SK-N-SH treated with all-trans-retinoic acid at 6 μM for 48 hours (cell line): ENCODE measurements at regions not wholly inside any gene's neighbourhood (a gene's known extent, or its start where the extent isn't known, plus 50 kb on each side); places are given as distances from the start of the nearest gene placed in this dataset.
"Not testable (repeated sequence)": the region's sequence is repeated elsewhere in the genome, so short reads cannot be mapped to it uniquely, and the experiment has no call there.

ENCODE experiments used
- ATAC-seq: fragments of 200-7000 bp; cut with Tn5 transposase; 3 replicates; pipeline ENCODE4 v1.9.1; 2020; ENCODE audit warnings: mild to moderate bottlenecking, moderate library complexity
- ARNTL ChIP-seq: fragments of 450-650 bp; formaldehyde crosslinking; IDR thresholded peaks from 2 replicates; pipeline ENCODE4 v1.5.0; 2020; ENCODE audit warnings: low read depth, mild to moderate bottlenecking, moderate library complexity, borderline replicate concordance
- BACH2 ChIP-seq: fragments of 250-450 bp; sonication (Bioruptor Pico); IDR thresholded peaks from 2 replicates; pipeline ENCODE4 v1.9.0; 2021; ENCODE audit warnings: mild to moderate bottlenecking, borderline replicate concordance
- CSRNP3 ChIP-seq: fragments of 250-450 bp; sonication (Bioruptor Pico); IDR thresholded peaks from 2 replicates; pipeline ENCODE4 v1.5.1; 2021; ENCODE audit warnings: mild to moderate bottlenecking, moderate library complexity
- ESRRG ChIP-seq: fragments of 250-450 bp; sonication (Bioruptor Pico); IDR thresholded peaks from 2 replicates; pipeline ENCODE4 v1.6.1; 2021; ENCODE audit warnings: mild to moderate bottlenecking
- GLIS3 ChIP-seq: fragments of 250-450 bp; sonication (Bioruptor Pico); IDR thresholded peaks from 2 replicates; pipeline ENCODE4 v1.5.0; 2020; ENCODE audit warnings: mild to moderate bottlenecking, moderate library complexity
- OSR1 ChIP-seq: fragments of 250-450 bp; sonication (Bioruptor Pico); IDR thresholded peaks from 2 replicates; pipeline ENCODE4 v1.8.0; 2022; ENCODE audit warnings: moderate library complexity, mild to moderate bottlenecking, inconsistent platforms
- PATZ1 ChIP-seq: fragments of 250-450 bp; sonication (Bioruptor Pico); IDR thresholded peaks from 2 replicates; pipeline ENCODE4 v1.8.0; 2020; ENCODE audit warnings: mild to moderate bottlenecking, moderate library complexity, borderline replicate concordance
- PPARA ChIP-seq: fragments of 250-450 bp; sonication (Bioruptor Pico); IDR thresholded peaks from 2 replicates; pipeline ENCODE4 v1.5.0; 2020; ENCODE audit warnings: mild to moderate bottlenecking, borderline replicate concordance
- RARB ChIP-seq: fragments of 250-450 bp; sonication (Bioruptor Pico); IDR thresholded peaks from 2 replicates; pipeline ENCODE4 v1.8.0; 2021; ENCODE audit warnings: mild to moderate bottlenecking, moderate library complexity
- SNAI2 ChIP-seq: fragments of 250-450 bp; sonication (Bioruptor Pico); IDR thresholded peaks from 2 replicates; pipeline ENCODE4 v1.5.0; 2020; ENCODE audit warnings: mild to moderate bottlenecking, moderate library complexity
- TCF4 ChIP-seq: fragments of 250-450 bp; sonication (Bioruptor Pico); IDR thresholded peaks from 2 replicates; pipeline ENCODE4 v1.8.0; 2021; ENCODE audit warnings: mild to moderate bottlenecking, moderate library complexity, borderline replicate concordance
- TOX ChIP-seq: fragments of 250-450 bp; sonication (Bioruptor Pico); IDR thresholded peaks from 2 replicates; pipeline ENCODE4 v1.8.0; 2021; ENCODE audit warnings: mild to moderate bottlenecking, moderate library complexity, borderline replicate concordance
- ZC3H10 ChIP-seq: fragments of 250-450 bp; sonication (Bioruptor Pico); IDR thresholded peaks from 2 replicates; pipeline ENCODE4 v1.5.1; 2021; ENCODE audit warnings: mild to moderate bottlenecking, moderate library complexity
- ZFP3 ChIP-seq: fragments of 250-450 bp; sonication (Bioruptor Pico); IDR thresholded peaks from 2 replicates; pipeline ENCODE4 v1.5.0; 2020; ENCODE audit warnings: mild to moderate bottlenecking, moderate library complexity
- ZNF565 ChIP-seq: fragments of 450-650 bp; formaldehyde crosslinking; conservative IDR thresholded peaks from 2 replicates; pipeline ENCODE4 v1.5.0; 2020; ENCODE audit warnings: low read depth, mild to moderate bottlenecking, moderate library complexity
- ZNF70 ChIP-seq: fragments of 450-650 bp; formaldehyde crosslinking; IDR thresholded peaks from 2 replicates; pipeline ENCODE4 v1.5.0; 2020; ENCODE audit warnings: mild to moderate bottlenecking, moderate library complexity
- ZNF8 ChIP-seq: fragments of 450-650 bp; formaldehyde crosslinking; IDR thresholded peaks from 2 replicates; pipeline ENCODE4 v1.5.0; 2020; ENCODE audit warnings: mild to moderate bottlenecking, moderate library complexity
- TF ChIP-seq, protein P1 (sequence below): fragments of 250-450 bp; sonication (Bioruptor Pico); IDR thresholded peaks from 2 replicates; pipeline ENCODE4 v1.5.0; 2020; ENCODE audit warnings: mild to moderate bottlenecking, moderate library complexity

DNA sequence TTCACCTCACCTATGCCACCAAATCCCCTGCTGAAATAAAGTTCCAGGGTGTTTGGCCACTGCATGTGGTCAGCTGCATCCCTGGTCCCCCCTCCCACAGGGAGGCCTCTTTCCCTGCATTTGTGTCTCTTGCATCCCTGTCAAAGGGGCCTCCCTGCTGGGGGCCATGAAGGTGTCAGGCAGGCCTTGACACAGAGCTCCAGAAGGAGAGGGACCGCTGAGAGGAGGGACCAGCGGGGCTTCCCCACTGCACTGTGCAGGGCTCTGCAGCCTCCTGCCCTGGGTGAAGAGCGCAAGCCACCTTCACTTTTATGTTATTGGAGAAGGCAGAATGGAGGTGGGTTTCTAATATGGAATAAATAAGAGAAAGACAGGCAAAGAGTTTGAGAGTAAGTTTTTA is 230.2 kb downstream of the ANKRD30B start:
- no peak for TF ChIP-seq PATZ1
- TF ChIP-seq ZC3H10, result no peak
- no peak for TF ChIP-seq SNAI2 (CRISPR knock-in tag)
- TF ChIP-seq ESRRG (CRISPR knock-in tag), result no peak
- TF ChIP-seq TOX (CRISPR knock-in tag), result no peak
- TF ChIP-seq ZFP3 (CRISPR knock-in tag), result no peak
- TF ChIP-seq TCF4, result no peak
- TF ChIP-seq OSR1 (CRISPR knock-in tag), result no peak
- TF ChIP-seq RARB (CRISPR knock-in tag), result no peak
- no peak for TF ChIP-seq GLIS3
- no peak for TF ChIP-seq ZNF70 (CRISPR knock-in tag)
- TF ChIP-seq, protein P1, sequence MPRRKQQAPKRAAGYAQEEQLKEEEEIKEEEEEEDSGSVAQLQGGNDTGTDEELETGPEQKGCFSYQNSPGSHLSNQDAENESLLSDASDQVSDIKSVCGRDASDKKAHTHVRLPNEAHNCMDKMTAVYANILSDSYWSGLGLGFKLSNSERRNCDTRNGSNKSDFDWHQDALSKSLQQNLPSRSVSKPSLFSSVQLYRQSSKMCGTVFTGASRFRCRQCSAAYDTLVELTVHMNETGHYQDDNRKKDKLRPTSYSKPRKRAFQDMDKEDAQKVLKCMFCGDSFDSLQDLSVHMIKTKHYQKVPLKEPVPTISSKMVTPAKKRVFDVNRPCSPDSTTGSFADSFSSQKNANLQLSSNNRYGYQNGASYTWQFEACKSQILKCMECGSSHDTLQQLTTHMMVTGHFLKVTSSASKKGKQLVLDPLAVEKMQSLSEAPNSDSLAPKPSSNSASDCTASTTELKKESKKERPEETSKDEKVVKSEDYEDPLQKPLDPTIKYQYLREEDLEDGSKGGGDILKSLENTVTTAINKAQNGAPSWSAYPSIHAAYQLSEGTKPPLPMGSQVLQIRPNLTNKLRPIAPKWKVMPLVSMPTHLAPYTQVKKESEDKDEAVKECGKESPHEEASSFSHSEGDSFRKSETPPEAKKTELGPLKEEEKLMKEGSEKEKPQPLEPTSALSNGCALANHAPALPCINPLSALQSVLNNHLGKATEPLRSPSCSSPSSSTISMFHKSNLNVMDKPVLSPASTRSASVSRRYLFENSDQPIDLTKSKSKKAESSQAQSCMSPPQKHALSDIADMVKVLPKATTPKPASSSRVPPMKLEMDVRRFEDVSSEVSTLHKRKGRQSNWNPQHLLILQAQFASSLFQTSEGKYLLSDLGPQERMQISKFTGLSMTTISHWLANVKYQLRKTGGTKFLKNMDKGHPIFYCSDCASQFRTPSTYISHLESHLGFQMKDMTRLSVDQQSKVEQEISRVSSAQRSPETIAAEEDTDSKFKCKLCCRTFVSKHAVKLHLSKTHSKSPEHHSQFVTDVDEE (CRISPR knock-in tag), result no peak
- no peak for TF ChIP-seq BACH2
- ATAC-seq, result no peak

DNA sequence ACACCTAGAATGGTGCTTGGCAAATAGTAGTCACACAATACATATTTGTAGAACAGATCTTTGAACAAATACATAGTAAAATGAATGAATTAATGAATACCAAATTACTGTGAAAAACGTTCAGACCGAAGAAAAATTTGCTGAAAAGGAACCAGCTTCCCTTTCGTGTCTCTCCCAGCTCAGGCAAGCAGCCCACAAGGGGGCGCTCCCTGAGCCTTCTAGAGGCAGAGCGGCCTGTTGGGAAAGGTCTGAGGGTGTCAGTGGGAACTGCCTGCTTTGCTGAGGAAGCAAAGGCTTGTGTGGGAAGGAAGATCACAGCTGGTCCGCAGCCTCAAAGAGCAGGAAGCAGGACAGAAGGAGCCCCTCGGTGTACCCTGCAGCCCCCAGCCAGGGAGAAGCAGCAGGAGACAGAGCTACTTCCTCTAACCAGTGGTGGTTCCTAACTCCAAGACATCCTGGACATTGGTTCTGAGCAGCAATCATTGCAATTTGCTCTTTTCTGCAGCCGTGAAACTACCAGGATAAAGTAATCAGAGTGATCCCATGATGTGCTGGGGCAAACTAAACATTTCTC is 231.1 kb downstream of the ANKRD30B start:
- TF ChIP-seq SNAI2 (CRISPR knock-in tag), result no peak
- TF ChIP-seq ARNTL (CRISPR knock-in tag), result no peak
- no peak for TF ChIP-seq TOX (CRISPR knock-in tag)
- TF ChIP-seq GLIS3, result no peak
- TF ChIP-seq OSR1 (CRISPR knock-in tag), result no peak
- TF ChIP-seq PPARA (CRISPR knock-in tag), result no peak
- TF ChIP-seq TCF4, result no peak
- no peak for TF ChIP-seq ZNF565 (CRISPR knock-in tag)
- TF ChIP-seq ZNF8, result no peak
- no peak for TF ChIP-seq ZNF70 (CRISPR knock-in tag)
- TF ChIP-seq PATZ1, result no peak
- no peak for TF ChIP-seq ZFP3 (CRISPR knock-in tag)
- ATAC-seq, result peak; percentile 91

- no peak for ATAC-seq
- TF ChIP-seq SNAI2 (CRISPR knock-in tag), result no peak
- no peak for TF ChIP-seq ZC3H10
- TF ChIP-seq CSRNP3 (CRISPR knock-in tag), result no peak
These were observed 231.9 kb downstream of the ANKRD30B start for GRCh38 chr18:14979875-14980274.

GRCh38 chr18:14984531-14984930 is 236.6 kb downstream of the ANKRD30B start:
- ATAC-seq, result not testable (repeated sequence)

GRCh38 chr18:14985291-14986013 is 237.5 kb downstream of the ANKRD30B start:
- peak; percentile 68 for ATAC-seq

GRCh38 chr18:14987377-14987776 is 239.4 kb downstream of the ANKRD30B start:
- ATAC-seq, result not testable (repeated sequence)

- not testable (repeated sequence) for ATAC-seq
These were observed 240.2 kb downstream of the ANKRD30B start for GRCh38 chr18:14987960-14988710.

- ATAC-seq, result not testable (repeated sequence)
These were observed 241.6 kb downstream of the ANKRD30B start for GRCh38 chr18:14989569-14989968.

GRCh38 chr18:14991934-14992445 is 244.0 kb downstream of the ANKRD30B start:
- ATAC-seq, result not testable (repeated sequence)

GRCh38 chr18:14992758-14993157 is 244.8 kb downstream of the ANKRD30B start:
- ATAC-seq, result not testable (repeated sequence)
